BE2C (cell line): ENCODE measurements at regions not wholly inside any gene's neighbourhood (a gene's known extent, or its start where the extent isn't known, plus 50 kb on each side); places are given as distances from the start of the nearest gene placed in this dataset.

Experiments used
- DNase-seq: peaks from one replicate; pipeline ENCODE4 v3.0.0-alpha.2; 2020
- H3K27me3 ChIP-seq: fragments of 250-450 bp; sonication (Bioruptor Pico); 2 replicates; pipeline ENCODE4 v1.5.1; 2020; ENCODE audit warnings: mild to moderate bottlenecking
- H3K36me3 ChIP-seq: fragments of 250-450 bp; sonication (Bioruptor Pico); 2 replicates; pipeline ENCODE4 v1.5.1; 2020; ENCODE audit warnings: mild to moderate bottlenecking
- H3K4me1 ChIP-seq: fragments of 250-450 bp; sonication (Bioruptor Pico); 2 replicates; pipeline ENCODE4 v1.5.1; 2020
- H3K4me3 ChIP-seq: 2 replicates; pipeline ENCODE4 v1.5.1; 2011; ENCODE audit warnings: low read depth, low read length
- H3K9me3 ChIP-seq: fragments of 250-450 bp; sonication (Bioruptor Pico); 2 replicates; pipeline ENCODE4 v1.5.1; 2020
- CTCF ChIP-seq: IDR thresholded peaks from 2 replicates; pipeline ENCODE4 v1.5.1; 2012; ENCODE audit warnings: mild to moderate bottlenecking, low read depth, low read length

DNA sequence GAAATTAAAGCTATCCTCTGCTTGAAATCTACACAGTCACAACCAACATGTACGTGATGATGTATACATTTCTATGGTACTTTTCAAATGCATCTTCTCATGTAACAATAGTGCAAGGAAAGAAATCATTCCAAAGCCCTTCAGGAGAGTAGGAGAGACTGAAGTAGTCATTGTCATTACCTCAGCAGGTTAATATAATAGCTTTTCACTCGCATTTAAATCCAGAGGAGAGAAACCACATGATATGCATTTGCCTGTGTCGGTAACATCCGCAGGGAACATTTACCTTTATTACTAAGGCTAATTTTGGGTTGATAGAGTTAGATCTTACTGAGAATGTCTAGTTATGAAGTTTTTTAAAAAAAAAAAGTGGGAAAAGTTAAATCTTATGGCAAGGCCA is 186.6 kb upstream of the DTNBP1 start:
- Histone ChIP-seq H3K4me3 (no peak overlapping the region), H3K36me3 (no peaks in the 10 kb centered on the region), H3K27me3 (no peaks in the 10 kb centered on the region), H3K9me3 (no peaks in the 10 kb centered on the region), H3K4me1 (no peaks in the 10 kb centered on the region)
- no peak for DNase-seq
- TF ChIP-seq CTCF: no peak

DNA sequence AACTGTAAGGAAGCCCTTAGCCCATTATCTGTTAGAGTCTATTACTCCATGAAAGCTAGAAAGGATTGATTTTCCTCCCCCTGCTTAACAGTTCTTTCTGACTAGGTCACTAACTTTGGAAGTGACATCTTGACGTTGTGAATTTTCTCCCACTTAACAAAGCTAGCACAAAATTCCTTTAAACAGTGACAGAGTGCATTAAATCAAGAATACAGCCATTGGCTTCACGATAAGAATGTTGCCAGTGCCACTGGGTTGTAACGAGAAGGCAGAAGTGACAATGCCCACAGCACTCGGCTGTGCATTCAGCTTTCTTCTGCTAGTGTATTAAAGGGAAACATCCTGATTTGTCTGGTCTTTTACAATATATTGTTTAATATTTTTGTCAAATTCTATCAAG is 182.7 kb upstream of the DTNBP1 start:
- Histone ChIP-seq H3K27me3 (no peaks in the 10 kb centered on the region; the same call in 1 of the 2 replicates), H3K4me3 (no peak overlapping the region), H3K4me1 (peaks cover 3% of the 10 kb centered on the region; the same call in 1 of the 2 replicates), H3K36me3 (no peaks in the 10 kb centered on the region), H3K9me3 (no peaks in the 10 kb centered on the region)
- TF ChIP-seq CTCF: no peak
- no peak for DNase-seq

DNA sequence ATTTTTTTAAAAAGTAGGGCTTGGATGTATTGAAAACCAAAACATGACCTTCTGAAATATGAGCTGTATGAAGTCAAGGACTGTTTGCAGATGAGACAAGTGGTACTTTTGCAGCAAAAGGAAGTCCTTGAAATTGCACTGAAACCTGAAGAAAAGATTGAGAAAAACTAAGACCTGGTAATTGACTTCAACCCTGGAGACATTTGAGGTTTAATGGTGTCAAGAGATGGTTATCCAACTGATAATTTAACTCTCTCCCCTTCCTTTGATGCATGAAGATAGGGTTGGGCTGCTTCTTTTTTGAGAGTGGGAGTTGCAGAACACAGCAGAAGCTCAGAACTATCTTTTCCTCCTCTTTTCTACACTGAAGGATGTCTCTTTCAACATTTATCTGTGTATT is 180.9 kb upstream of the DTNBP1 start:
- Histone ChIP-seq H3K36me3 (no peaks in the 10 kb centered on the region), H3K27me3 (no peaks in the 10 kb centered on the region; the same call in 1 of the 2 replicates), H3K9me3 (no peaks in the 10 kb centered on the region), H3K4me1 (peaks cover 3% of the 10 kb centered on the region; the same call in 1 of the 2 replicates), H3K4me3 (no peak overlapping the region)
- TF ChIP-seq CTCF: no peak
- DNase-seq: no peak

- TF ChIP-seq CTCF: no peak
- H3K27me3 ChIP-seq: no peaks in the 10 kb centered on the region; the same call in 1 of the 2 replicates
- no peaks in the 10 kb centered on the region for H3K36me3 ChIP-seq
- DNase-seq: no peak
- peaks cover 3% of the 10 kb centered on the region; the same call in 1 of the 2 replicates for H3K4me1 ChIP-seq
- no peak overlapping the region for H3K4me3 ChIP-seq
- no peaks in the 10 kb centered on the region for H3K9me3 ChIP-seq
These were observed 180.4 kb upstream of the DTNBP1 start for GRCh38 chr6:15843226-15843625.

DNA sequence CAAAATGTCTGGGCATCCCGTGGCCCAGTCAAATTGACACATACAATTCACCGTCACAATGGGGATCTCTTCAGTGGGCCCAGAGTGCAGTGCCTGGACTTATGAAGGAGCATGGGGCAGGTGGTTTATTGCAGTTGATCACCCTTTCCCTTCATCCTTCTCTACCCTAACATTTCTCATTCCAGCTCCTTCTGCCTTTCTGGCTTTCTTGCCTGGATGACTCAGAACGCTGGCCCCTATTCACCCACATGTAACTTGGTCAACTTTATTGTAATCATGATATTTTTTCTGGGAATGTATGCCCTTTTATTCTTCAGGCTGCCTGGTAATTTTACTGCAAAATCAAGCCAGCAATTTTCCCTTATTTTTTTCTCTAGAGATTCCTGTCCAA is 179.9 kb upstream of the DTNBP1 start:
- H3K4me1 ChIP-seq: peaks cover 3% of the 10 kb centered on the region; the same call in 1 of the 2 replicates
- H3K9me3 ChIP-seq: no peaks in the 10 kb centered on the region
- no peak for TF ChIP-seq CTCF

GRCh38 chr6:15841937-15842726 is 179.3 kb upstream of the DTNBP1 start:
- no peak for TF ChIP-seq CTCF
- no peaks in the 10 kb centered on the region for H3K9me3 ChIP-seq
- no peak overlapping the region for H3K4me3 ChIP-seq
- no peak for DNase-seq
- peaks cover 3% of the 10 kb centered on the region; the same call in 1 of the 2 replicates for H3K4me1 ChIP-seq
- no peaks in the 10 kb centered on the region for H3K36me3 ChIP-seq
- H3K27me3 ChIP-seq: no peaks in the 10 kb centered on the region; the same call in 1 of the 2 replicates

More for the DNA sequence above, 179.9 kb upstream of the DTNBP1 start:
- Histone ChIP-seq H3K27me3 (no peaks in the 10 kb centered on the region; the same call in 1 of the 2 replicates), H3K36me3 (no peaks in the 10 kb centered on the region), H3K4me3 (no peak overlapping the region)
- no peak for DNase-seq
